DMS53 treated with DMSO at 0.1 percent for 48 hours (cell line): ENCODE measurements at regions not wholly inside any gene's neighbourhood (a gene's known extent, or its start where the extent isn't known, plus 50 kb on each side); places are given as distances from the start of the nearest gene placed in this dataset.

Experiments
- DNase-seq: peaks from one replicate; lab custom pipeline; 2025; ENCODE audit not compliant: unreplicated experiment; lab: John Stamatoyannopoulos, UW

DNA sequence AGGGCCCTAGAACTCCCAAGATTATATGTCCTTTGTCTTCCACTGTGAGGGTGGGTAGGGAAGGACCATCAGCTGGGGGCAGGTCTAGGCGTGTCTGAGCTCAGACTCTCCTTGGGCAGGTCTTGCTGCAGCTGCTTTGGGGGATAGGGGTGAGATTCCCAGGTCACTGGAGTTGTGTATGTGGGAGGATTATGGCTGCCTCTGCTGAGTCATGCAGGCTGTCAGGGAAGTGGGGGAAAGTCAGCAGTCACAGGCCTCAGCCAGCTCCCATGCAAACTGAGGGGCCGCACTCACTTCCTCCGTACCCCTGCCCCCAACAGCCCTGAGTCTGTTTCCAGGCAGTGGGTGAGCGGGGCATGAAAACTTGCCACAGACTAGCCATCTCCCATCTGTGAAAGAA lies 600.8 kb downstream of the DIAPH3 start:
- DNase-seq: no peak

DNA sequence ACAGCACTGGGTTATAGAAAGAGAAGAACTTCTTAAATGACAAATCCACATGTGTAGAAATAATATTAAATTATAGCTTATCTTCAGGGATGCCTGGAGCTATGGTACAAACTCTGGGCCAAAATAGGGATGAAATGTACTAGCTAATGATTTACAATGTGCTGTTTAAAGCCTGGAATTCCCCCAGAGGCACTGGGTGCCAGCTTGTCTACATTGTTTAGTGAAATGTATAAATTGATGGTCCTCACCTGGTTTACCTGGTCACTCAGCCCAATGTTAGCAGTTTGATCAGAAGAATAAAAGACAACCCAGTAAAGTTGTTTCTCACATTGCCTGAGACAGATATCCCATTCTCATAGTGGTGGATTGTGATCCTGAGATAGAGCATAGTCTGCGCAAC lies 597.2 kb downstream of the DIAPH3 start:
- no peak for DNase-seq

GRCh38 chr13:59568306-59568705 lies 595.4 kb downstream of the DIAPH3 start:
- DNase-seq: no peak

GRCh38 chr13:59570204-59570603 lies 593.5 kb downstream of the DIAPH3 start:
- DNase-seq: no peak

GRCh38 chr13:59584101-59584500 lies 579.6 kb downstream of the DIAPH3 start:
- no peak for DNase-seq

- DNase-seq: no peak
Measured at GRCh38 chr13:59584761-59585670, 578.7 kb downstream of the DIAPH3 start.

DNA sequence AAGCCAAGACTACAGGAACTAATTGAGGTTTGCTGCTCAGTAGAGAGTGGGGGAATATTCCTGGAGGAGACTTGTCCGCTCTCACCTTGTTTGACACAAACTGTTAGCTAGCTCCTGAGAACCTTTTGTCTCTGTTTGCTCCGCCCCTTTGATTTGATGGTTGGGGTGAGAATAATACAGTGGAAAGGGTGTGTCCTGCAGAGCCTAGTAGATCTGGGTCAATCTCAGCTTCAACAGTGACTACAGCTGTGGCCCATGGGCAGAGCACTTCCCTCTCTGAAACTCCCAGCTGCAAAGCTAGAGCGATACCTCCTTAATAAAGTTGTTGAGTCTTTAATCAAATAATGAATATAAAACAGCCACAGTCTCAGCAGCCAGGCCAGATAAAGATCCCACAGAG lies 576.7 kb downstream of the DIAPH3 start:
- no peak for DNase-seq

GRCh38 chr13:59587971-59588716 lies 575.6 kb downstream of the DIAPH3 start:
- DNase-seq: no peak

DNA sequence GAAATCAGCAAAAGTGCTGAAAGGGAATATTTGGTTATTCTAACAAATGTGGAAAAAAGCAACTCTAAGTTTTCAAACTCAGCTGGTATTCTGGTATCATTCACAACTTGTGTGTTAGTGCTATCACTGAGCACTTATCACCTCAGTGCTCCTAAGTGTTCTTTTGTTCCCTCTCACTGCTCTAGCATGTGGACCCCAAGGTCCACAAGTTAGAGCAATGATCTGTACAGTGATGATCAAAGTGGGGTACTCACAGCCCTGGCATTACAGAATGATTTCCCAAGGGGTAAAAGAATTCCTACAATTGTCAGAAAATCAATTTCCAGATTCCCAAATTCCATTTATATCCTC lies 575.0 kb downstream of the DIAPH3 start:
- DNase-seq: no peak

GRCh38 chr13:59601993-59602392 lies 561.7 kb downstream of the DIAPH3 start:
- DNase-seq: no peak

DNA sequence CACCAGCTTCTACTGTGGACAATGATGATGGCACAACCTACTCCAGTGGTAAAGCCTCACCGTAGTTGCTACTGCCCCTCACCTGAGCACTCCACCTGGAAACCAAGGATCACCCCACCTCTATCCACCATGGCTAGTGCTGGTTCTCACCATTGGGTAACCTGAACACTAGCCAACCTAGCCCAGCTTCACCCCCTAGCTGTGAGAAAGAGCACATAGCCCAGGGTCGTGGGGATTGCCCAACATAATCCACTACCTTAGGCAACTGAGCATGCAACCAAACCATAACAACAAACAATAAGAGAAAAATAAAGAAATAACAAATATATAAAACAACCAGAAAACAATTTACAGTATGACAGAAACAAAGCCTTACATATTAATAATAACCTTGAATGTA lies 560.1 kb downstream of the DIAPH3 start:
- DNase-seq: no peak

DNA sequence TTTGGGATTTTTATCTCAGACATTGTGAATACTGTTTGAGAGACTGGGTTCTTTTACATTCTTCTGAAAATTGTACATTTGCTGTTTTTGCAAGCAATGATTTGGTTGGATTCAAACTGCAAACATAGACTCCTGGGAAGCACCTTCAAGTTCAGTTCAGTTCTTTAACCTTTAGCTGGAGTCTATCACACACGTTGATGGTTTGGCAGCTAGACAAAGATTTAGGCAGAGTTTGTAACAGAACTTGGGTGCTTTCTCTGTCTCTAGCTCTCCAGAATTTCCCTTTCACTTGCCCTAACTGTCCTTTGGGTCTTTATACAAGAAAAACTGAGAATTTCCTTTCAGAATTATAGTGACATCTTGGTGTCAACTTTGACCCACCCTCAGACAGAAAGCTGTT lies 556.6 kb downstream of the DIAPH3 start:
- no peak for DNase-seq

DNA sequence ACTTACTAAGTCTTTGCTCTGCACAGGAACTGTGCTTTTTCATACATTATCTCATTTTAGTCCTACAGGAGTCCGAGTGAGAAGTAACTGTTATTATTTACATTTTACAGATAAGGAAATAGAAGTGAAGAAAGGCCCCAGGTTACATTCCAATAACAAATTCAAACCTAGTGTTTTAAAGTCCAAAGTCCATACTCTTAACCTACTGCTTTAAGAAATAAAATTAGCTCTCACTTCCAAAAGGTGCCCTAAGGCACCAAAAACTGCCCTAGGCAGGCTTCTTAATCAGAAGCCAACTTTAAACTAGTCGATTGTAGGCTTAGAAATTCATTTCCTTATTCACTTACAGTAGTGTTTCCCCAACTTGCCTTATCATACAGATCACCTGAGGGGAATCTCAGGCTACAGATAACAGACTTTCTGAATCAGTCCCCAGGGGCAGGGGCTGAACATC lies 555.9 kb downstream of the DIAPH3 start:
- DNase-seq: no peak

DNA sequence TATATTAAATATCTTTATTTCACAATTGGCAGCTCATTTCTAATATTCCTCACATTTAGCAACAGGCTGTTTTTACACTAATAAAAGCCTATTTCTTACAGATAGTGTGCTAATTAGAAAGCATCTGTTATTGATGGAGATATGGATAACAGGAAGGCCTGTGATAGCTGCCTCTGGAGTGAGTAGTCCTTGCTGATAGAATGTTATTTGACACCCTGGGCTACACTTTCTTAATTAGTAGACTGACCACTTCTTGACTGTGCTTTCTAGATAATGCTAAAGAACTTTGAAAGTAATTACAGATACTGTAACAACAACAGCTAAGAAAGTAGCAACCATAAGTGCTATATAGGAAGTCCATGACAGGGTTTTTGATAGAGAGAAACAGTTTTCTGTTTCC lies 554.3 kb downstream of the DIAPH3 start:
- no peak for DNase-seq
